ENCODE measurements at regions not wholly inside any gene's neighbourhood (a gene's known extent, or its start where the extent isn't known, plus 50 kb on each side); places are given as distances from the start of the nearest gene placed in this dataset.

- no peak for DNase-seq (ENCODE audit: extremely low spot score in 2 of 2)
- Histone ChIP-seq H3K4me3 (no peak overlapping the region), H3K9me3 (no peaks in the 10 kb centered on the region), H3K27ac (no peak overlapping the region), H3K36me3 (no peaks in the 10 kb centered on the region), H3K4me1 (no peaks in the 10 kb centered on the region), H3K27me3 (no peaks in the 10 kb centered on the region)
- TF ChIP-seq POLR2A (IDR thresholded peaks at IDR 0.05): no peak
- TF ChIP-seq, protein P1, sequence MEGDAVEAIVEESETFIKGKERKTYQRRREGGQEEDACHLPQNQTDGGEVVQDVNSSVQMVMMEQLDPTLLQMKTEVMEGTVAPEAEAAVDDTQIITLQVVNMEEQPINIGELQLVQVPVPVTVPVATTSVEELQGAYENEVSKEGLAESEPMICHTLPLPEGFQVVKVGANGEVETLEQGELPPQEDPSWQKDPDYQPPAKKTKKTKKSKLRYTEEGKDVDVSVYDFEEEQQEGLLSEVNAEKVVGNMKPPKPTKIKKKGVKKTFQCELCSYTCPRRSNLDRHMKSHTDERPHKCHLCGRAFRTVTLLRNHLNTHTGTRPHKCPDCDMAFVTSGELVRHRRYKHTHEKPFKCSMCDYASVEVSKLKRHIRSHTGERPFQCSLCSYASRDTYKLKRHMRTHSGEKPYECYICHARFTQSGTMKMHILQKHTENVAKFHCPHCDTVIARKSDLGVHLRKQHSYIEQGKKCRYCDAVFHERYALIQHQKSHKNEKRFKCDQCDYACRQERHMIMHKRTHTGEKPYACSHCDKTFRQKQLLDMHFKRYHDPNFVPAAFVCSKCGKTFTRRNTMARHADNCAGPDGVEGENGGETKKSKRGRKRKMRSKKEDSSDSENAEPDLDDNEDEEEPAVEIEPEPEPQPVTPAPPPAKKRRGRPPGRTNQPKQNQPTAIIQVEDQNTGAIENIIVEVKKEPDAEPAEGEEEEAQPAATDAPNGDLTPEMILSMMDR (IDR thresholded peaks at IDR 0.05): no peak
- TF ChIP-seq POLR2AphosphoS5 (IDR thresholded peaks at IDR 0.05; ENCODE audit: insufficient read depth in 1 of 2, low read depth in 1 of 2): no peak
- intact Hi-C loops (cut with DNase I): no loop called here
Observed at GRCh38 chrX:150150076-150150779, 211.9 kb upstream of the EOLA2 start.

- Histone ChIP-seq H3K9me3 (no peaks in the 10 kb centered on the region), H3K36me3 (no peaks in the 10 kb centered on the region), H3K27me3 (no peaks in the 10 kb centered on the region), H3K4me1 (no peaks in the 10 kb centered on the region), H3K4me3 (no peak overlapping the region), H3K27ac (no peak overlapping the region)
- intact Hi-C loops (cut with DNase I): no loop called here
- DNase-seq (ENCODE audit: extremely low spot score in 2 of 2): no peak
- TF ChIP-seq POLR2A (IDR thresholded peaks at IDR 0.05): no peak
- TF ChIP-seq, protein P1 (IDR thresholded peaks at IDR 0.05): no peak
- no peak for TF ChIP-seq POLR2AphosphoS5 (IDR thresholded peaks at IDR 0.05; ENCODE audit: insufficient read depth in 1 of 2, low read depth in 1 of 2)
Observed at GRCh38 chrX:150150780-150151125, 212.4 kb upstream of the MAMLD1 start.

DNA sequence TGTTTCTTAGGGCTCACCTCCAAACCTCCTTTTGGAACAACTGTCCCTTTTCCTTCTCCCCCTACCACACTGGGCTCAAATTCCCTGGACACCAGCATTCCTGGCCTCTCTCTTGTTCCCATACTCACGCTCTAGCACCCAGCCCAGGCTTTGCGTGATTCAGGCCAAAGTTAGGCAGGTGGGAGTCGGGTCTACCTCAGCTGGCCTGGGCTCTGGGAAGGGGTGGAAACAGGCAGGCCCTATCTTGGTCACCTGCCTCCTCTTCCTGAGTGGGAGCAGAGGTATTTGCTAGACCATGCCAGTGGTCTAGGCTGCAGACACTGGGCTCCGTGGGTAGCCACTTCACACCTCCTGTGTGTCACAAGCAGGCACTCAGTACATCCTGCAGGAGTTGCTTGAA lies 211.1 kb upstream of the MAMLD1 start:
- Histone ChIP-seq H3K4me3 (no peak overlapping the region), H3K27ac (no peak overlapping the region), H3K9me3 (no peaks in the 10 kb centered on the region), H3K36me3 (no peaks in the 10 kb centered on the region), H3K27me3 (no peaks in the 10 kb centered on the region), H3K4me1 (no peaks in the 10 kb centered on the region)
- DNase-seq (ENCODE audit: extremely low spot score in 2 of 2): peak; percentile 79
- TF ChIP-seq POLR2AphosphoS5 (IDR thresholded peaks at IDR 0.05; ENCODE audit: insufficient read depth in 1 of 2, low read depth in 1 of 2) (no peak), POLR2A (IDR thresholded peaks at IDR 0.05) (no peak)
- TF ChIP-seq, protein P1 (IDR thresholded peaks at IDR 0.05): no peak
- intact Hi-C loops (cut with DNase I): no loop called here

DNA sequence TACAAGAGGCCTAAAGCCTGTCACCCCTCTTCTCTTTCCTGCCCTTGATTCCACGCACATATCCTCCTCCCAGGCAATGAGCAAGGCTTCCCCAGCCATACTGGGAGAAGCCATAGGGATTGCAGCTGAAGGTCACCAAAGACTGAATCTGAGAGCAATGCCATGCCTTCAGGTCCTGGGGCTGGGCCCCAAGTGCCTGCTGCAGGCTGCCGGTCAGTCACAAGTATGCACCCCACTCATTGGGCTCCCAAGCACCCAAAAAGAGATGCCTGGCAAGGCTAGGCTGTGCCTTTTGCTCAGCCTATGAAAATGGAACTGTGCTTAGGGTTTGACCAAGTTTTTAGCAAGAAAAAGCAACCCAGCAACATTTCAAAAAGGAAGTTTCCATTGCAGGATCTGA lies 210.6 kb upstream of the MAMLD1 start:
- Histone ChIP-seq H3K4me1 (no peaks in the 10 kb centered on the region), H3K36me3 (no peaks in the 10 kb centered on the region), H3K27me3 (no peaks in the 10 kb centered on the region), H3K4me3 (no peak overlapping the region), H3K9me3 (no peaks in the 10 kb centered on the region), H3K27ac (no peak overlapping the region)
- TF ChIP-seq, protein P1 (IDR thresholded peaks at IDR 0.05): no peak
- TF ChIP-seq POLR2A (IDR thresholded peaks at IDR 0.05): no peak
- TF ChIP-seq POLR2AphosphoS5 (IDR thresholded peaks at IDR 0.05; ENCODE audit: insufficient read depth in 1 of 2, low read depth in 1 of 2): no peak
- intact Hi-C loops (cut with DNase I): no loop called here
- DNase-seq (ENCODE audit: extremely low spot score in 2 of 2): no peak

- intact Hi-C loops (cut with DNase I): no loop called here
- TF ChIP-seq POLR2A (IDR thresholded peaks at IDR 0.05) (no peak), POLR2AphosphoS5 (IDR thresholded peaks at IDR 0.05; ENCODE audit: insufficient read depth in 1 of 2, low read depth in 1 of 2) (no peak)
- TF ChIP-seq, protein P1 (IDR thresholded peaks at IDR 0.05): no peak
- Histone ChIP-seq H3K4me3 (no peak overlapping the region), H3K36me3 (no peaks in the 10 kb centered on the region), H3K27ac (no peak overlapping the region), H3K4me1 (no peaks in the 10 kb centered on the region), H3K27me3 (no peaks in the 10 kb centered on the region), H3K9me3 (no peaks in the 10 kb centered on the region)
- DNase-seq (ENCODE audit: extremely low spot score in 2 of 2): peak; percentile 76 to 84
Observed at GRCh38 chrX:150155436-150156035, 207.6 kb upstream of the MAMLD1 start.
